HG03280 (cell line): ENCODE measurements at regions not wholly inside any gene's neighbourhood (a gene's known extent, or its start where the extent isn't known, plus 50 kb on each side); places are given as distances from the start of the nearest gene placed in this dataset.
A peak's percentile ranks its signal among the peaks of the same experiment; 100 is the strongest.
"Not testable (repeated sequence)": the region's sequence is repeated elsewhere in the genome, so short reads cannot be mapped to it uniquely, and the experiment has no call there.

Source experiments
- ATAC-seq: cut with Tn5 transposase; IDR thresholded peaks from one replicate; pipeline ENCODE4 v1.9.1; 2021; ENCODE audit warnings: mild to moderate bottlenecking, moderate library complexity; ENCODE audit not compliant: unreplicated experiment

DNA sequence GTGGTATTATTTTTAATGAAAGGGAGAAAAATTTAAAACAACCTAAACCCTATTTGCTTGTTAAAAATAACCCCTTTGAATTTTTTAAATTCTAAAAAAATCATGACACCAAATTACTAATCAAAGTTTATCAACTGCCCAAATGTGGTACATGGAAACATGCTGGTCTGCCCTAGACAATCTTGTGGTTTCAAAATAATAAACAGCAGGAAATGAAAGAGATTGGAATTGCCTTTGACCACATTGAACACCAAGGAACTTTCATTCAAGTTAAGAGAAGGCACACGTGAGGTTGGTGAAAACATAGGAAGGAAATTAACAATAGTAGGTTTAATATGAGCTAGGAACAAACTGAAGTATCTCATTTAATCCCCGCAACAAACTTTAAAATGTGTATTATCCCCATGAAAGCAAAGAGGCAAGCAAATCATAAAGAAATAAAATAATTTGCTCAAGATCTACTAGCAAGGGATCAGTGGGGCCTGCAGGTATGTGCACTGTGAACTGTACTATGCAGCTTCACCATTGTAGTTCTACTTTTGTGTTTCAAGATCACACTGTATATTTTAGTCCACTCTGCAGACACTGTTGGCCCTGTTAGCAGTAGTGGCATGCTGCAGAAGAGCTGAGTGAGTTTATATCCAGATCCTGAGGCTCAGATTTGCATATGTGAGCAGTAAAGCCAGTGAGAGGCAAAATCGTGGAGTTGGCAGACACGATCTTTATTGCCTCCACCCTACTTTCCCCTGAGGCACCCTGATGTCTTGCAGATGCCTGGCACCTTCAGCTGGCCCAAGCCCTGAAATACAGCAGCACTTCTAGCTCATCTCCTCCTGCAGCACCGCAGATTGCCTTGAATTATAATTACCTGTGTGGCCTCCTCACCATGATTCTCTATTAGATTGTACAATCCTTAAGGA is 157.8 kb upstream of the TENT5A start:
- ATAC-seq: no peak

DNA sequence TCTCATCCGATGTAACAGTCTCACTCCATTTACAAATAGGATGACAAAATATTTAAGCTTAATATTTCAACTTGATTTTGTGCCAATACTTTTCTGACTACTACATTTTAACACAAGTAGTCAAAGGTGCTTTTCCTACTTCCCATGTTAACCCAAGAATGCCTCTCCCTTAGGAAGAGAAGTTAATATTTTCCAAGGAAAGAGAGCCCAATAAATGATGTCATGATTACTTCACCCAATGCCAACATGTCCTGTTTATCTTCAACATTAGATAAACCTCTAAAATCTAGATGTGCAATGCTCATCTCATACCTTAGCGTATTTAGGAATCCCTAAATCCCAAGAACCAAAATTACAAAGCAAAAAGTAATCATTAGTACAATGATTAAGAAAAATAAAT is 156.7 kb upstream of the TENT5A start:
- ATAC-seq: no peak

DNA sequence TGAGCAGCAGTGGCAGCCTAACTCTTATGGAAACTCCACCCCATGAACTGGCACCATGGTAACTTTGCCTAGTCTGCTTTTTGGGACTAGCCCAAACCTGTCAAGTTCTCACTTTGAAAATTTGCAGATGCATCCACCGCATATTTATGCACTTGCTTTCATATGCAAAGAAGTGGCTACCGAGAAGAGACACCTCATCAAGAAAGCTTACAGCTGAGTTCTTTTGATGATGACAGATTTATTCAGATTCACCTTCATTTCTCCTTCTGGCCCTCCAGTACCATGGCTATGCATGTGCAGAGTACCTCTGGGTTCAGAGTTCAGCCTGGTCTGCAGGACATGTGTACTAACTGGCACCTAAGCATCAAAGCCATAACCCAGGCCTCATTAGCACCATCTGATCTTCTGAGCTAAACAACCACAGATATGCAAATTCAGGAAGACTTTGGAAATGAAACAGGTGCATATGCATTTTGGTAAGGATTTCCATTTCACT is 154.3 kb upstream of the TENT5A start:
- peak; percentile 75 for ATAC-seq

DNA sequence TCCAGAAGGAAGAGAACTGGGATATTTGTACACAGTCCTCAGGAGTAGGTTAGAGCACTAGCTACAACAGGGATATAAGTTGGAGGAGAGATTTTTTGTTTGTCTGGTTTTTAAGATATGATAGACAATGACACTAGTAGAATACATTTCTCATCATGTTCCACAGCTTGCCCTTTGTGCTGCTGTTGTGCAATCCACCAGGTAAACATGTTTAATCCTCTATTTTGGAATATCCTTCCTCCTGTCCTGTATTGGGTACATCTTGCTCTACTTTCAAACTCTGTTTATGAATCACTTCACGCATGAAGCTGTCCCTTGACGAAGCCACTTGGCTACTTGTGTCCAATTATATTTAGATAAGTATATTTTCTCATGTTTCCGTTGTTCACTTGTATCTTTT is 153.6 kb upstream of the TENT5A start:
- no peak for ATAC-seq

DNA sequence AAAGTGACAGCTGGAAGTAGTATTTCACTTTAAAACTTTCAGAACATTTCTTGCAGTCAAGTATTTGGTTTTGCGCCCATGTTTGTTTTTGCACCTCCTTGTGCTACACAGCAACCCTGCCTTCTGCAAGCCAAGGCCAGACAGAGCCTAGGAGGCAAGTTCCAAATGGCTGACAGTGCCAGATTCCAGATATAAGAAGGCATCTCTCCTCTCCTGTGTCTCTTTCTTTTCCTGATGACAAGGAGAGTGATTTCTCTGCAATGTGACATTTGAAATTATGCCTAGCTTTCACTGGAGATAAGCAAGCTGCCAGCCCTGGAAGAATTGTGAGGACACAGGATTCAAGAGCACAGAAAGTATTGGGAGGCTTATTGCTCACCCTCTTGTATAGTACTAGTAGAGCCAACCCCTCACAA is 149.1 kb upstream of the TENT5A start:
- ATAC-seq: no peak

DNA sequence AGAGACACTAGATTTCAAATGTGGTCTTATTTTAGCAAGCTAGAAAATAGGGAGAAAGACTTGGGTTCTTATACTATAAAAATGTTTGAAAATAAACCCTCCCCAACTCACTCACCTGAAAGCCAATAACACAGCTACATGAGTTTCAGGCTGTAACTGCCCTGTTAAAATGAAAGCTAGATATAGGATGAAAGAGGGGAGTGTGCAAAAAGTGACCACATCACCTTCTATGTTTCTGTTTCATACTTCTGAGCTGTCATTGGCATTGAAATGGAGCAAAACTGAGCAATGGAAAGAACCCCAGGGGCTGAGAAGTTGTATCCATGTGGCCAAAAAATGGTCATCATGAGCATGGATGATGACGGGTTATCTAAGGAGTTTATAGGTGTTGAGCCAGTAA is 148.1 kb upstream of the TENT5A start:
- peak; percentile 94 for ATAC-seq

DNA sequence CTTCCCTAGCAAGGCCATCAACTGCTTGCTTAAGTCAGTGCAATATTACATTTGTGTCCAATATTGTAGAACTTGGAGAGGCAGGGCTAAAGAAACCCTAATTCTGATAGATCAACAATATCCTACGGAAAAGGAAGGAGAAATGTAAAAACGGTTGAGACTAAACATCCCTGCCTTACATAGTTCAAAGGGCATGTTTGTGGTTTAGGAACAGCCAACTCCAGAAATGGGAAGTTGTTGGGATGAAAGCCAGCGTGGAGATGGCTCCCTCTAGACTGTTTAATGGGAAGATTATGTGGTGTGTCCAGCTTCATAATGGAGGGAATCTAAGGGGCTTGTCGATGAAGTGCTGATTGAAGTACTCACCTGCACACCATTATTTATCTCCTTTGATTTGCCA is 145.3 kb upstream of the TENT5A start:
- ATAC-seq: no peak

DNA sequence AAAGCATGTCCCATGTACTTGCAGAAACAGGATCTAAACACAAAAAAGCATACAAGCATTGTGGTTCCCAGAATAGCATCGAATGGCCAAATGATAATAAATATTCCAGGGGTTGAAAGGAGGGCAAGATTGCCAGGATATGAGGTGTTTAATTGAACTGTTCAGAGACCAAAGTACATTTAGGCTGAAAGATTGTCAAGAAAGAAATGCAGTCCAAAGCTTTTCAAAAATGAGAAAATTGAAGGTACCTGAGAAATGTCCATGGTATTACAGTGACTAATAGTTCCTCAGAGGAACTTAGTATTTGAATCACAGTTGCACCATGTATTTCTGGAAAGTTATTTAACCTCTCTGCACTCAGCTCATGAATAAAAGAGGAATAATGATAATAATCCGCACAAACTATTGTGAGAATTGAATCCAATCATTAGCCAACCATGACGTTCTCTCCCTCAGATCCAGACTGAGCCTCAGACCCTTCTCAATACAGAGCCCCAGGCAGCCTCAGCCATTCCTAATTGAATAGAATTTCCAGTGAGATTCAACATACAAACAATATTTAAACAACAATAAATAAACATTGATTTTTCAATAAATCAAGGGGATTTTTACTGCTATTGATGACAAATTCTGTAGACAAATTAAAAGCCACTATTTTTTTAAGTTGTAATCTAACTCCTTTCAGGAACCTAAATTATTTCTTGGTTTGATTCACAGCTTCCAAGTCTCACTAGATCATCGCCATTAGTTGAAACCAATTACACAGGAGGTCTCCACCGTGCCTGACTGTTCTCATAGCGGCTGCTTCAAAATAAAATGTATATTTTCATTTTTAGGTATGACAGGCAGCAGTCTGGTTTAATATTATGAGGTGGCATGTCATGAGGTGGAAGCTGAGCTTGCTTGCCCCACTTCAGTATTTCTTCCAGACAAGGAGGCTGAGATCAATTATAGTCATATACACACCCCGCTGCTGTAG is 144.3 kb upstream of the TENT5A start:
- ATAC-seq: no peak

DNA sequence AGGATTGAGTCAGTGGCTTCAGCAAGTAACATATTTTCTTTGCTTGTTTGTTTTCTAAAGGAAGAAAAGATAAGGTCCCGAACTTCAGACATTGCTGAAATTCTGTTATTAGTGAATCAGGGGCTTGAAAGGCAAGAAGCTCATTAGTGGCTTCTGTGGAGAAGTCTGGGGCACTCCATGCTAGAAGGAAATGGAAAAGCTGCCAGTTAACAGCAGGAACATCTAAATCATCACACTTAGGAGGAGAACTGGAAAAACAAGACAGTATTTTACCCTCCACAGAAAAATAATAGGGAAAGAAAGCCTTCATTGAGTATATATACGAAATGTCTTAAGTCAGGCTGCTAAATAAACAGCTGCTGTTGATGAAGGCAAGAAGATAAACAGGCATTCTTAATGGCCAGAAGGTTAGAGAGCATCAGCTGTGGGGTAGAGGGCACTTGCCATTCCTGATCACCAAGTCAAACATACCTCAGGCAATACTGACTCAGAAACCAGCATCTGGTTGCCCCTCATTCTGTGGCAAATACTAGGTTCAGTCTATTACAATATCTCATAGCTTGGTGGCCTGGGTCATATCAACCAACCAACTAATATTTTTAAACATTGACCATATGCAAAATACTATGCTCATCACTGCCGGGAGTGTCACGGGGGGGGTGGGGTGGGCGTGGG is 143.2 kb upstream of the TENT5A start:
- ATAC-seq: no peak

DNA sequence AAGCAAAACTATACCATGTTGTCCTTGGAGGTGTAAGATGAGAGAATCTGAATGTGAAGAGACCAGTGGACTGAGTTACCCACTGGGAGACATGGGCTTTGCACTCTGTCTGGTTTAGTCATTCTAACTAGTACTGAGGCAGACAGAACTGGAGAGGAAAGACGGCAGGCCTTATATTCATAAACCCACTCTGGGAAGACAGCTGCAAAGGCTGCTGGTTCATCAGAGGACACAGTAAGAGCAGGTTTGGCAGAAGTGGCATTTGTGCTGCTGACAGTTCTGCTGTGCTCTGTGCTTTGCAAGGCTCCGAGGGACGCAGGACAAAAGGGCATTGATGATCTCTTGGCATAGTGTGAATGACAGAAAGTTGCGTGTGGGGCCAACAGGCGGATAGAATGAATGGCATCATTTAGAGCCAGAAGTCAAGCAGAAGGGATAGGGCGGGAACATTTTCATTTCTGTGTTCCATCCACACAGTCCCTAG is 142.3 kb upstream of the TENT5A start:
- peak; percentile 49 for ATAC-seq

DNA sequence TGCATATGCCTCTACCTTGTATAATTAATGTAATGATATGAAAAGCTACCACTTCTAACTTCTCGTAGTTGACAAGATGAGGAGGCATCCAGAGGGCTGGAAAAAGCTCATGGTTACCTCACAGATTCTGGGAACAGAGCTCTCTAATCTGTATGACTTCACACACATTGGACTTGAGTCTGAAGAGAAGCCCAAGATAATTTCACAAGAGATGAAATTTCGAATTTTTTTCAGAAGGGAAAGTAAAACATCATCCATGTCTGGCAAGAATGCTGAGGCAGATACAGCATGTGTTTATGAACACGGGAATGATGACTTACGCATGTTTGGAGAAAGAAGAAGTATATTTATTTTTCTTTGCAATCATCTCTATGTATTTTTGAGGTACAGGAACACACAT is 141.8 kb upstream of the TENT5A start:
- ATAC-seq: peak; percentile 14

DNA sequence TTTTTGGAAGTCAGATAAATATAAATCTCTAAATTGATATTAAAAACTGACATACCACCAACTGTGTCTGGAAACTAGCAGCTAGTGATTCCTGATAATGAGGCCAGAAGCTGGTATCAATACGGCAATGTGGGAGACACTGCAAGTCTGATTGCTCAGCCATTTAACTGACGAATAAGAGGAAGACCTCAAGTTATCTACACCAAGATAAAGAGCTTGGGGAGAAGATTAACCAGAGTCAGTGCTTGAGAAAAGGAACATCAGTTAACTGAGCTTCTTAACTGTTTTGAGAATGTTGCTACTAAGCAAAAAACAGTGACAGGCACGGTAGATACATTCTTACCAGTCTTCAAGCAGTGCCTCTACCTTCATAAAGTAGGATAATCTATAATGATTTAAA is 140.4 kb upstream of the TENT5A start:
- no peak for ATAC-seq

DNA sequence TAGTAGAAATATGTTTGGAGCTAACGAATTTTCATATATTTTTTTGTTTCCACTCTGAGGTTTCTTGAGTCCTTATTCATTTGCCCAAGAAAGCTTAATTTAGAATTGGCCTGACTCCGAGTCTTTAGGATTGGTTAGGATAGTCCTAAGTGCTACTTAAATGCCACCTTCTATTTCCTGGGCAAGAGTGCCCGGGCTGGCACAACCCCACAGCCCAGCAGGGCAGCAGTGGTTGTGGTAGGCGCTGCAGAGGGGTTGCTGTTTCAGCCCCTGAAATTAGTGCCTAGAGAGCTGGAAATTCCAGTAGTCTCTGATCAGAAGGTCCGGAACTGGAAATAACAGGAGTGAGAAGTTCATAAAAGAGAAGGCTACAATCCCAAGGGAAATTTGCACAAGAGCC is 139.4 kb upstream of the TENT5A start:
- no peak for ATAC-seq

DNA sequence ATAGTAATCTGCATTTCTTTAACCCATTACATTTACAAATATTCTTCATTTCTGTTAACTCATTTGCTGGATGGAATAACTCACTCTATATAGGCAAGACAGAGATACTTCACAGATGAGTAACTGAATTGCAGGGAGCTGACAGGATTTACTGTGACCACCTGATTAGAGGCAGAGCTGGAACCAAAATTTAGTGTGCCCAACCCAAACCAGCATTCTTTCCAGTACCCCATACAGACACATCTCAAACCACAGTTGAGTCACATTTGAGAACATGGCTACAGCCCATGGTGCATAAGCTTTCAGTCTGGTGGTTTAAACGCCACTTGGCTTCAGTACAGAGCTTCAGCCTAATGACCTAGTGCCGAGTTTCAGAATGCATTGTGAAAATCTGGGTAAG is 138.4 kb upstream of the TENT5A start:
- no peak for ATAC-seq

DNA sequence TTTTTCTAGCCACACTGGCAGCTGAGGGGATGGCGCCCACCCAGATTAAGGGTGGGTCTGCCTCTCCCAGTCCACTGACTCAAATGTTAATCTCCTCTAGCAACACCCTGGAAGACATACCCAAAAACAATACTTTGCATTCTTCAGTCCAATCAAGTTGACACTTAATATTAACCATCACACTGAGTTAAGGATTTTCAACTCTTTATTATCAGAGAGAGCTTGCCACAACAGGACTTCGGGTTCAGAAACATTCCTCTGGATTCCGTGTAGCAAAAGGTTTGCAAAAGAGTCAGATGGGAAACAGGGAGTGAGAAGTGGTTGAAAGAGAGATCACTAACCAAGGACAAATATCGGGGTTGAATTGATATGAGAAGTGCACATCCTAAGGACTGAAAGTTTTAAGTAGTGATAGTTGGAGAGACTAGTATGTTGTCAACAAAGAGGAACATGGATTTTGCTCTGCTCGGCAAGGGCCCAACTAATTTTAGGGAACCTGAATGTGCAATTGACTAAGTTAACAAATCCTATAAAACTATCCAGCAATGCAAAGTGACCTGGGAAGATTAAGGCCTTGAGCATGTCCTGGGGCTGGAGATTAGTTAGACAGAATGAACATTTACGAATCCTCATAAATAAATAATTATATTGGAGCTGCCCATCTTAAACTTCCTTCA is 137.0 kb upstream of the TENT5A start:
- no peak for ATAC-seq

DNA sequence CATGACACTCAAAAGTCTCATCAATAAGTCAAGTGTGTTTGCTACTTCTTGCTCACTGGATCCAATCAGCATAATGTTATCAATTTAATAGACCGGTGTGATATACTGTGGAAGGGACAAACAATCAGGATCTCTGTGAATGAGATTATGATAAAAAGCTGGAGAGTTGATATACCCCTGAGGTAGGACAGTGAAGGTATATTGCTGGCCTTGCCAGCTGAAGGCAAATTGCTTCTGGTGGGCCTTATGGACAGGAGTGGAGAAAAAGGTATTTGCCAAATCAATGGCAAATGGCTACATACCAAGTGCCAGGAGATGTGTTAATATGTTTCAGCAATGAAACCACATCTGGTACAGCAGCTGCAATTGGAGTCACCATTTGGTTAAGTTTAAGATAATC is 134.4 kb upstream of the TENT5A start:
- ATAC-seq: not testable (repeated sequence)

DNA sequence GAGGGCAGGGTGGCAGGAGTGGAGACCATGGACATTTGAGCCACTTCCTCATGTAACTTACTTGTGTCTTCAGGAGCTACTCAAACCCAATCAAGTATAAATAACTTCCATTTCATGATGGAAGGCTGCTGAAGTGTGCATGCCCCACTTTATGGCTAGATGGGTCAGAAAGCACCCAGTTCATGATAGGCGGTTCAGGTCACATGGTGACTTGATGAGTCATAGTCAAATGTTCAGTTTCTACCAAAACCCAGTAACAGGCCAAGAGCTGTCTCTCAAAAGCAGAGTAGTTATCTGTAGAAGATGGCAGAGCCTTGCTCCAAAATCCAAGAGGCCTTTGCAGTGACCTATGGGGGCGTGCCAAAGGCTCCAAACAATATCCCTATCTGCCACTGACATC is 133.7 kb upstream of the TENT5A start:
- ATAC-seq: no peak

DNA sequence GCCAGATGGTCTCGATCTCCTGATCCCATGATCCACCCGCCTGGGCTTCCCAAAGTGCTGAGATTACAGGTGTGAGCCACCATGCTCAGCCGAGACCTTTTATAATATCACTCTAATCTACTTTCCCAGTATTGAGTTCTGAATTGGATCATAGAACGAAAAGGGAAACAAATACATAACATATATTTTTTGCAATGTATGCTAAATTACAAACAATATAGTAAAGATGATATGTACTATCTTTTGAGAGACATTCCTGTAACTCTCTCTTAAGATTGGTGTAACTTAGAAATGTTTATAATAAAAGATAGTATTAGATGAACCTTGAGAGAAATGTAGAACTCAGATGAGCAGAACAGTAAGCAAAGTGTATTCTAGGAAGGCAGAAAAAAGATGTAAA is 129.2 kb upstream of the TENT5A start:
- no peak for ATAC-seq

DNA sequence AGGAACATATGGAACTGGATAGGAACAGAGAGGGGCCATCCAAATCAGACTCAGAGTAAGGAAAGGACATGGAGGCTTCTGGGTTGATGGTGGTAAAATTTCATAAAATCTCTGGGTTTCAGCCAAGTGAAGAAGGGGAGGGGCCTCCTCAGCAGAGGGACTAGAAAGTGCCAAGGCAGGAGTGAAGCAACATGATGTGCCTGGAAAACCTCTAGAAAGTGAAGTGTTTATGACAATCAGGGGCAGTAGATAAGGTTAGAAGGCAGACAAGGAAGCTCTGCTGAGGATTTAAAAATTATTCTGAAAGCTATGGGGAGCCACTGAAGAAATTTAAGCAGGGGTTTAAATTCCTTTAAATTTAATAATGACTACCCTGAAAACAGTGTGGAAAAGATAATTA is 126.0 kb upstream of the TENT5A start:
- no peak for ATAC-seq

DNA sequence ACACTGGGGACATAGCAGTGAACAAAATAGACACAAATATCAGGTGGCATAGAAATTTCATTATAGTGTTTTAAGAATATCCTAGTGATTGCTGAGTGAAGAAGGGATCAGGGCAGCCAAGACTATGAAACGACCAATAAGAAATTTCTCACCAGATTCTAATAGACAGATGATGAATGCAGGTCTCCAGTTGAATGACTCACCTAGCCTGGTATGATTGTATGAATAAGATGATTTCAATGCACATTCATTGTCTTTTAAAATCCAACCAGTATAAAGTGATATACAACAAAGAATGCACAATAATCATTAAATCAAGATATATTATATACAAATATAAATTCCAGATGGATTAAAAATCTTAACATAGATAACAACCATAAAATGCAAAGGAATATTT is 124.5 kb upstream of the TENT5A start:
- ATAC-seq: no peak
